Trophoblast cell (in vitro differentiated cells and primary cell): ENCODE measurements at regions not wholly inside any gene's neighbourhood (a gene's known extent, or its start where the extent isn't known, plus 50 kb on each side); places are given as distances from the start of the nearest gene placed in this dataset.
A peak's percentile ranks its signal among the peaks of the same experiment; 100 is the strongest.
"Not testable (repeated sequence)": the region's sequence is repeated elsewhere in the genome, so short reads cannot be mapped to it uniquely, and the experiment has no call there.

ENCODE experiments used
- DNase-seq, 2 donors: peaks; one replicate each; pipeline ENCODE4 v3.0.0-alpha.2; 2016
- H2AFZ ChIP-seq: 2 replicates; pipeline ENCODE4 v1.6.1; 2013; ENCODE audit warnings: low read length, moderate library complexity, mild to moderate bottlenecking; ENCODE audit not compliant: insufficient read depth, poor library complexity
- H2AK5ac ChIP-seq: 2 replicates; pipeline ENCODE4 v1.6.1; 2013; ENCODE audit warnings: mild to moderate bottlenecking, low read length
- H2BK120ac ChIP-seq: 2 replicates; pipeline ENCODE4 v1.6.1; 2013; ENCODE audit warnings: low read length, mild to moderate bottlenecking, moderate library complexity; ENCODE audit not compliant: insufficient read depth, poor library complexity
- H2BK12ac ChIP-seq: 2 replicates; pipeline ENCODE4 v1.6.1; 2013; ENCODE audit warnings: mild to moderate bottlenecking, low read length, moderate library complexity
- H2BK5ac ChIP-seq: 2 replicates; pipeline ENCODE4 v1.6.1; 2013; ENCODE audit warnings: low read length, low read depth, moderate library complexity, mild to moderate bottlenecking; ENCODE audit not compliant: poor library complexity
- H3K14ac ChIP-seq: 2 replicates; pipeline ENCODE4 v1.6.1; 2013; ENCODE audit warnings: mild to moderate bottlenecking, low read length
- H3K18ac ChIP-seq: 2 replicates; pipeline ENCODE4 v1.6.1; 2013; ENCODE audit warnings: mild to moderate bottlenecking, low read length
- H3K23ac ChIP-seq: 2 replicates; pipeline ENCODE4 v1.6.1; 2013; ENCODE audit warnings: low read length
- H3K27ac ChIP-seq: 2 replicates; pipeline ENCODE4 v1.5.1; 2013; ENCODE audit warnings: low read depth, mild to moderate bottlenecking, inconsistent platforms, low read length, moderate library complexity
- H3K27me3 ChIP-seq: 2 replicates; pipeline ENCODE4 v1.6.1; 2013; ENCODE audit warnings: inconsistent platforms, mild to moderate bottlenecking, low read length, moderate library complexity; ENCODE audit not compliant: insufficient read depth
- H3K36me3 ChIP-seq, 2 experiments: 1 replicate in 1 of 2; 2 replicates in 1 of 2; pipeline ENCODE4 v1.6.1; 2013; ENCODE audit warnings: low read length in 2 of 2, mild to moderate bottlenecking in 2 of 2, moderate library complexity in 1 of 2; ENCODE audit not compliant: insufficient read depth in 2 of 2, control insufficient read depth in 1 of 2
- H3K4ac ChIP-seq: 2 replicates; pipeline ENCODE4 v1.6.1; 2013; ENCODE audit warnings: low read depth, mild to moderate bottlenecking, low read length, moderate library complexity
- H3K4me1 ChIP-seq, 2 experiments: 1 replicate in 1 of 2; 2 replicates in 1 of 2; pipeline ENCODE4 v1.6.1; 2013; ENCODE audit warnings: low read length in 2 of 2, mild to moderate bottlenecking in 2 of 2, moderate library complexity in 1 of 2; ENCODE audit not compliant: insufficient read depth in 2 of 2, control insufficient read depth in 1 of 2
- H3K4me2 ChIP-seq: 2 replicates; pipeline ENCODE4 v1.6.1; 2013; ENCODE audit warnings: inconsistent platforms, mild to moderate bottlenecking, low read length, moderate library complexity
- H3K4me3 ChIP-seq: 2 replicates; pipeline ENCODE4 v1.5.1; 2013; ENCODE audit warnings: mild to moderate bottlenecking, low read depth, low read length, inconsistent platforms
- H3K79me1 ChIP-seq: one replicate; pipeline ENCODE4 v1.6.1; 2013; ENCODE audit warnings: low read length
- H3K79me2 ChIP-seq: 2 replicates; pipeline ENCODE4 v1.6.1; 2013; ENCODE audit warnings: low read length, mild to moderate bottlenecking; ENCODE audit not compliant: control insufficient read depth, insufficient read depth, poor library complexity
- H3K9ac ChIP-seq: 2 replicates; pipeline ENCODE4 v1.6.1; 2013; ENCODE audit warnings: mild to moderate bottlenecking, low read length
- H3K9me3 ChIP-seq: 2 replicates; pipeline ENCODE4 v1.6.1; 2013; ENCODE audit warnings: low read depth, mild to moderate bottlenecking, control low read depth, inconsistent platforms, low read length; ENCODE audit not compliant: insufficient read depth
- H4K12ac ChIP-seq: 2 replicates; pipeline ENCODE4 v1.6.1; 2013; ENCODE audit warnings: low read depth, mild to moderate bottlenecking, low read length, moderate library complexity
- H4K8ac ChIP-seq: 2 replicates; pipeline ENCODE4 v1.6.1; 2013; ENCODE audit warnings: low read depth, mild to moderate bottlenecking, low read length, moderate library complexity
- H4K91ac ChIP-seq: one replicate; pipeline ENCODE4 v1.6.1; 2013; ENCODE audit warnings: low read depth, mild to moderate bottlenecking, low read length, moderate library complexity
- WGBS: extraction: QIAGEN DNeasy Blood & Tissue Kit; methylation state at CpG from one replicate; pipeline ENCODE4 v1.1.7; 2013; ENCODE audit warnings: missing lambda C conversion rate; ENCODE audit not compliant: insufficient read length, insufficient coverage; ENCODE audit errors: extremely low coverage; 5-methylcytosine and 5-hydroxymethylcytosine counted together

- H3K9me3 ChIP-seq, H3K4me1 ChIP-seq, H2AK5ac ChIP-seq, H3K79me1 ChIP-seq, H3K4ac ChIP-seq, H3K27me3 ChIP-seq, DNase-seq, H3K79me2 ChIP-seq, H3K36me3 ChIP-seq, H4K12ac ChIP-seq, H3K4me3 ChIP-seq, H2BK120ac ChIP-seq, H2AFZ ChIP-seq, H3K18ac ChIP-seq, H2BK5ac ChIP-seq, H4K91ac ChIP-seq, H3K4me2 ChIP-seq, H3K9ac ChIP-seq, H4K8ac ChIP-seq, H2BK12ac ChIP-seq, H3K23ac ChIP-seq, H3K27ac ChIP-seq, H3K14ac ChIP-seq: not testable (repeated sequence)
These were observed 108.0 kb upstream of the RANBP3L start for GRCh38 chr5:36409711-36410110.

DNA sequence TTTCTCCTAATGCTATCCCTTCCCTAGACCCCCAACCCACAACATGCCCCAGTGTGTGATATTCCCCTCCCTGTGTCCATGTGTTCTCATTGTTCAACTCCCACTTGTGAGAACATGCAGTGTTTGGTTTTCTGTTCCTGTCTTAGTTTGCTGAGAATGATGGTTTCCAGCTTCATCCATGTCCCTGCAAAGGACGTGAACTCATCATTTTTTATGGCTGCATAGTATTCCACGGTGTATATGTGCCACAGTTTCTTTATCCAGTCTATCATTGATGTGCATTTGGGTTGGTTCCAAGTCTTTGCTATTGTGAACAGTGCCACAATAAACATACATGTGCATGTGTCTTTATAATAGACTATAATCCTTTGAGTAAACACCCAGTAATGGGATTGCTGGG is 109.0 kb upstream of the RANBP3L start:
- not testable (repeated sequence) for H3K4me3 ChIP-seq, H3K9ac ChIP-seq, H2BK12ac ChIP-seq

GRCh38 chr5:36414869-36415282 is 113.2 kb upstream of the RANBP3L start:
- Histone ChIP-seq H3K4me1 (peaks cover 0 to 11% of the 10 kb centered on the region in 2 experiments), H4K12ac (no peak overlapping the region), H2BK5ac (peak overlapping the region; percentile 54), H3K9me3 (no peaks in the 10 kb centered on the region), H3K14ac (no peak overlapping the region), H4K91ac (peak overlapping the region; percentile 71), H2AFZ (no peak overlapping the region), H2BK12ac (peak overlapping the region; percentile 72), H3K79me2 (no peaks in the 10 kb centered on the region), H3K4ac (no peak overlapping the region), H3K18ac (no peak overlapping the region), H3K23ac (no peak overlapping the region), H3K4me3 (no peak overlapping the region), H3K9ac (no peak overlapping the region), H4K8ac (no peak overlapping the region), H2AK5ac (no peak overlapping the region), H3K4me2 (no peak overlapping the region), H3K27me3 (no peaks in the 10 kb centered on the region), H3K27ac (no peak overlapping the region), H2BK120ac (peak overlapping the region; percentile 46), H3K79me1 (peaks cover 2% of the 10 kb centered on the region), H3K36me3 (no peaks in the 10 kb centered on the region)
- no CpG with 5 or more reads among the region's 3 CpGs for WGBS
- peak in 1 of 2 donors; percentile 78 for DNase-seq

More for the DNA sequence above, 109.0 kb upstream of the RANBP3L start:
- not testable (repeated sequence) for H4K8ac ChIP-seq, H3K4me2 ChIP-seq, H3K23ac ChIP-seq, H4K91ac ChIP-seq, H2BK120ac ChIP-seq, H3K27ac ChIP-seq, H3K79me2 ChIP-seq, H3K9me3 ChIP-seq, DNase-seq, H3K14ac ChIP-seq, H3K36me3 ChIP-seq, H2AK5ac ChIP-seq, H3K4me1 ChIP-seq, H3K18ac ChIP-seq, H3K27me3 ChIP-seq, H3K4ac ChIP-seq, H3K79me1 ChIP-seq, H4K12ac ChIP-seq, H2BK5ac ChIP-seq, H2AFZ ChIP-seq
- WGBS, result no CpG with 5 or more reads among the region's 2 CpGs

- H3K4ac ChIP-seq, result no peak overlapping the region
- H3K14ac ChIP-seq, result no peak overlapping the region
- H3K79me2 ChIP-seq, result no peaks in the 10 kb centered on the region
- H2BK12ac ChIP-seq, result no peak overlapping the region
- H3K23ac ChIP-seq, result no peak overlapping the region
- peaks cover 0 to 11% of the 10 kb centered on the region in 2 experiments for H3K4me1 ChIP-seq
- H3K79me1 ChIP-seq, result peaks cover 2% of the 10 kb centered on the region
- no peak overlapping the region for H3K4me2 ChIP-seq
- no peak overlapping the region for H2BK5ac ChIP-seq
- no peaks in the 10 kb centered on the region for H3K27me3 ChIP-seq
- H3K9me3 ChIP-seq, result no peaks in the 10 kb centered on the region
- H2AFZ ChIP-seq, result no peak overlapping the region
- H2BK120ac ChIP-seq, result no peak overlapping the region
- H3K27ac ChIP-seq, result no peak overlapping the region
- no peak overlapping the region for H2AK5ac ChIP-seq
- no peaks in the 10 kb centered on the region for H3K36me3 ChIP-seq
- no peak overlapping the region for H4K91ac ChIP-seq
- H3K18ac ChIP-seq, result no peak overlapping the region
- no peak overlapping the region for H4K12ac ChIP-seq
- H4K8ac ChIP-seq, result no peak overlapping the region
- DNase-seq, result no peak
- H3K4me3 ChIP-seq, result no peak overlapping the region
- H3K9ac ChIP-seq, result no peak overlapping the region
These were observed 114.9 kb upstream of the RANBP3L start for GRCh38 chr5:36416605-36417004.
